Epithelial cell of esophagus (primary cell): ENCODE measurements at regions not wholly inside any gene's neighbourhood (a gene's known extent, or its start where the extent isn't known, plus 50 kb on each side); places are given as distances from the start of the nearest gene placed in this dataset.

ENCODE experiments used
- DNase-seq: peaks from one replicate; pipeline ENCODE4 v3.0.0; 2010; ENCODE audit warnings: low read depth
- H3K4me3 ChIP-seq: 2 replicates; pipeline ENCODE4 v1.5.1; 2011; ENCODE audit warnings: mild to moderate bottlenecking, low read length, control low read depth
- CTCF ChIP-seq: IDR thresholded peaks from 2 replicates; pipeline ENCODE4 v1.5.1; 2011; ENCODE audit warnings: low read depth, mild to moderate bottlenecking, low read length, control low read depth, inconsistent platforms; ENCODE audit not compliant: insufficient read depth; ENCODE audit errors: missing control alignments

GRCh38 chr6:23483896-23484295 lies 642.1 kb upstream of the NRSN1 start:
- DNase-seq, result peak; percentile 54
- no peak for TF ChIP-seq CTCF
- no peak overlapping the region for H3K4me3 ChIP-seq

- no peak overlapping the region for H3K4me3 ChIP-seq
- DNase-seq, result no peak
- TF ChIP-seq CTCF, result no peak
Measured at GRCh38 chr6:23494367-23494766, 631.6 kb upstream of the NRSN1 start.

- no peak overlapping the region for H3K4me3 ChIP-seq
- no peak for TF ChIP-seq CTCF
- DNase-seq, result no peak
Measured at GRCh38 chr6:23498013-23498412, 628.0 kb upstream of the NRSN1 start.

- H3K4me3 ChIP-seq, result no peak overlapping the region
- no peak for TF ChIP-seq CTCF
- DNase-seq, result no peak
Measured at GRCh38 chr6:23499549-23499948, 626.5 kb upstream of the NRSN1 start.

GRCh38 chr6:23503173-23503572 lies 622.8 kb upstream of the NRSN1 start:
- no peak for DNase-seq
- TF ChIP-seq CTCF, result no peak
- H3K4me3 ChIP-seq, result no peak overlapping the region

- no peak overlapping the region for H3K4me3 ChIP-seq
- no peak for TF ChIP-seq CTCF
- DNase-seq, result peak; percentile 26
Measured at GRCh38 chr6:23505026-23505425, 621.0 kb upstream of the NRSN1 start.

- no peak for DNase-seq
- no peak for TF ChIP-seq CTCF
- no peak overlapping the region for H3K4me3 ChIP-seq
Measured at GRCh38 chr6:23510778-23511510, 615.1 kb upstream of the NRSN1 start.
